ENCODE measurements at regions not wholly inside any gene's neighbourhood (a gene's known extent, or its start where the extent isn't known, plus 50 kb on each side); places are given as distances from the start of the nearest gene placed in this dataset.

- Histone ChIP-seq H3K4me1 (replicated peaks in 1 of 4; ENCODE audit: control insufficient read depth in 3 of 4, insufficient read depth in 4 of 4, low read length in 3 of 4) (no peaks in the 10 kb centered on the region), H4K8ac (ENCODE audit: extremely low read depth, insufficient read depth, low read length) (no peak overlapping the region), H3K36me3 (ENCODE audit: control insufficient read depth in 2 of 4, insufficient read depth in 4 of 4, low read length in 3 of 4) (no peaks in the 10 kb centered on the region), H2BK120ac (replicated peaks; ENCODE audit: low read depth, low read length) (no peak overlapping the region), H2BK12ac (ENCODE audit: low read depth, low read length) (no peak overlapping the region), H3K14ac (ENCODE audit: insufficient read length) (no peak overlapping the region), H4K20me1 (replicated peaks in 1 of 2; ENCODE audit: control insufficient read depth in 1 of 2, insufficient read depth in 2 of 2, low read length in 2 of 2) (no peaks in the 10 kb centered on the region), H3K4ac (replicated peaks; ENCODE audit: insufficient read length, low read depth, low read length) (no peak overlapping the region), H2BK15ac (ENCODE audit: low read length) (no peak overlapping the region), H4K91ac (replicated peaks; ENCODE audit: insufficient read length, low read length) (no peak overlapping the region), H2BK20ac (ENCODE audit: low read length) (no peak overlapping the region), H3K79me1 (ENCODE audit: low read depth, low read length) (no peaks in the 10 kb centered on the region), H3K4me3 (ENCODE audit: extremely low read depth in 1 of 4, insufficient read depth in 2 of 4, low read depth in 3 of 4, low read length in 4 of 4) (no peak overlapping the region), H3K27ac (ENCODE audit: low read depth, low read length) (no peak overlapping the region), H3K9me3 (ENCODE audit: insufficient read depth in 2 of 2, low read depth in 1 of 2, low read length in 1 of 2) (no peaks in the 10 kb centered on the region), H3K27me3 (replicated peaks in 1 of 4; ENCODE audit: control insufficient read depth in 3 of 4, extremely low read depth in 1 of 4, insufficient read depth in 3 of 4, low read length in 3 of 4) (no peaks in the 10 kb centered on the region), H3K18ac (ENCODE audit: extremely low read depth, low read length) (no peak overlapping the region), H2BK5ac (ENCODE audit: low read depth, low read length) (no peak overlapping the region), H3K9ac (replicated peaks in 1 of 4; ENCODE audit: extremely low read depth in 1 of 4, low read depth in 3 of 4, low read length in 3 of 4) (no peak overlapping the region), H3K4me2 (ENCODE audit: insufficient read depth in 1 of 2, low read depth in 2 of 2, low read length in 2 of 2) (no peak overlapping the region), H3K23ac (ENCODE audit: insufficient read length) (no peak overlapping the region), H3K79me2 (ENCODE audit: control insufficient read depth in 1 of 2, insufficient read depth in 2 of 2, low read length in 2 of 2) (no peaks in the 10 kb centered on the region), H4K5ac (ENCODE audit: insufficient read length, low read depth, low read length) (no peak overlapping the region), H2AK5ac (ENCODE audit: low read depth, low read length) (no peak overlapping the region), H2AFZ (ENCODE audit: low read length) (no peak overlapping the region), H3K56ac (replicated peaks; ENCODE audit: insufficient read length, low read depth, low read length) (no peak overlapping the region), H3K23me2 (ENCODE audit: low read depth, low read length) (no peaks in the 10 kb centered on the region)
- DNase-seq (ENCODE audit: low read depth in 1 of 2, low spot score in 2 of 2): no peak
- ChIA-PET CTCF (ENCODE audit: partially characterized antibody) (no interaction called here), POLR2A (ENCODE audit: partially characterized antibody) (no interaction called here)
- FAIRE-seq: no peak
- TF ChIP-seq TCF12 (IDR thresholded peaks at IDR 0.05; ENCODE audit: low read depth, low read length) (no peak), POLR2AphosphoS5 (IDR thresholded peaks at IDR 0.05; ENCODE audit: low read depth, low read length) (no peak), BACH1 (IDR thresholded peaks at IDR 0.05; ENCODE audit: low read length) (no peak), SP4 (IDR thresholded peaks at IDR 0.05; ENCODE audit: low read length) (no peak), EGR1 (IDR thresholded peaks at IDR 0.05; ENCODE audit: borderline replicate concordance, low read depth, low read length) (no peak), ATF3 (IDR thresholded peaks at IDR 0.05; ENCODE audit: insufficient read depth, low read depth, low read length) (no peak)
- WGBS, 2 experiments (ENCODE audit: extremely low coverage in 1 of 2, insufficient coverage in 1 of 2, insufficient read length in 1 of 2, insufficient replicate concordance in 2 of 2, low coverage in 1 of 2, low lambda C conversion rate in 2 of 2, missing lambda C conversion rate in 1 of 2): 86% methylated on average over 1 of the region's 1 CpG; no CpG with 5 or more reads in 1 of the 2 experiments
Observed at GRCh38 chr17:71986886-71987285, 133.9 kb upstream of the SOX9 start.
